PC-9 (cell line): ENCODE measurements at regions not wholly inside any gene's neighbourhood (a gene's known extent, or its start where the extent isn't known, plus 50 kb on each side); places are given as distances from the start of the nearest gene placed in this dataset.

Experiments used
- BruUV-seq: library from RNA; stranded (reverse); fragments of 400-500 nt; replicated peaks from 2 replicates; lab custom pipeline; 2021; lab: Mats Ljungman, UMichigan
- CTCF ChIA-PET: fragments of 300-600 bp; sonication (Branson Sonifier 250); formaldehyde crosslinking; loops from one replicate; lab custom pipeline; 2022; ENCODE audit warnings: antibody characterized with exemption; lab: Charles Lee
- POLR2A ChIA-PET: fragments of 300-600 bp; sonication (Branson Sonifier 250); formaldehyde crosslinking; loops from one replicate; lab custom pipeline; 2022; ENCODE audit warnings: antibody characterized with exemption; ENCODE audit not compliant: unreplicated experiment; lab: Charles Lee
- DNase-seq, 2 experiments: peaks; one replicate each; pipeline versions ENCODE4 v3.0.0 to v3.0.0-alpha.2; 2015 to 2022; ENCODE audit warnings: mixed read lengths in 1 of 2
- H2AFZ ChIP-seq: fragments of 200-600 bp; sonication (generic); 2 replicates; pipeline ENCODE4 v1.8.1; 2017; ENCODE audit warnings: antibody characterized with exemption
- H3F3A ChIP-seq: fragments of 200-600 bp; sonication (generic); 2 replicates; pipeline ENCODE4 v1.8.1; 2017; ENCODE audit warnings: antibody characterized with exemption, mild to moderate bottlenecking, low read depth; ENCODE audit not compliant: insufficient read depth
- H3K27ac ChIP-seq: fragments of 200-600 bp; sonication (generic); 2 replicates; pipeline ENCODE4 v1.6.1; 2016; ENCODE audit warnings: mixed run types
- H3K27me3 ChIP-seq: fragments of 200-600 bp; sonication (generic); 2 replicates; pipeline ENCODE4 v1.6.1; 2016; ENCODE audit warnings: low read depth, mixed run types; ENCODE audit not compliant: insufficient read depth
- H3K36me3 ChIP-seq: fragments of 200-600 bp; sonication (generic); 2 replicates; pipeline ENCODE4 v1.6.1; 2016; ENCODE audit warnings: low read depth, mixed run types
- H3K4me1 ChIP-seq: fragments of 200-600 bp; sonication (generic); replicated peaks from 2 replicates; pipeline ENCODE4 v1.6.1; 2016; ENCODE audit warnings: mixed run types; ENCODE audit not compliant: insufficient read depth
- H3K4me2 ChIP-seq: fragments of 200-600 bp; sonication (generic); 2 replicates; pipeline ENCODE4 v1.6.1; 2017; ENCODE audit warnings: mixed run types
- H3K4me3 ChIP-seq: fragments of 200-600 bp; sonication (generic); 2 replicates; pipeline ENCODE4 v1.6.1; 2016; ENCODE audit warnings: mixed run types
- H3K79me2 ChIP-seq: fragments of 200-600 bp; sonication (generic); 2 replicates; pipeline ENCODE4 v1.6.1; 2017; ENCODE audit warnings: low read depth, mixed run types
- H3K9me2 ChIP-seq: fragments of 200-600 bp; sonication (generic); 2 replicates; pipeline ENCODE4 v1.8.1; 2017; ENCODE audit warnings: mild to moderate bottlenecking; ENCODE audit not compliant: insufficient read depth
- H3K9me3 ChIP-seq: fragments of 200-600 bp; sonication (generic); 2 replicates; pipeline ENCODE4 v1.8.1; 2016; ENCODE audit warnings: low read depth; ENCODE audit not compliant: insufficient read depth
- H4K20me1 ChIP-seq: fragments of 200-600 bp; sonication (generic); 2 replicates; pipeline ENCODE4 v1.8.1; 2017; ENCODE audit not compliant: insufficient read depth
- CTCF ChIP-seq: fragments of 200-600 bp; sonication (generic); conservative IDR thresholded peaks from 2 replicates; pipeline ENCODE4 v1.6.1; 2017; ENCODE audit warnings: mixed run types, antibody characterized with exemption, mild to moderate bottlenecking, moderate library complexity
- EZH2 ChIP-seq: fragments of 200-600 bp; sonication (generic); IDR thresholded peaks from 2 replicates; pipeline ENCODE4 v1.8.0; 2017; ENCODE audit warnings: antibody characterized with exemption, low read depth
- intact Hi-C: fragments of 100-400 bp; cut with micrococcal nuclease; formaldehyde crosslinking; loops from one replicate; pipeline ENCODE4 v1.10.0; 2022; ENCODE audit not compliant: unreplicated experiment

- H3K79me2 ChIP-seq: peaks cover 100% of the 10 kb centered on the region
- no peak overlapping the region for H2AFZ ChIP-seq
- no peaks in the 10 kb centered on the region for H3K36me3 ChIP-seq
- H3K9me3 ChIP-seq: peaks cover 7% of the 10 kb centered on the region; the same call in 1 of the 2 replicates
- peaks cover 6% of the 10 kb centered on the region; the same call in 1 of the 2 replicates for H3F3A ChIP-seq
- ChIA-PET CTCF (no interaction called here), POLR2A (no interaction called here)
- no peak overlapping the region for H3K27ac ChIP-seq
- TF ChIP-seq EZH2 (no peak), CTCF (no peak)
- no peak for DNase-seq
- no peak overlapping the region for H3K4me2 ChIP-seq
- BruUV-seq: no TSS peak
- no peaks in the 10 kb centered on the region for H3K27me3 ChIP-seq
- intact Hi-C loops: loop anchor here (5.0 kb wide), 1 partner anchor 1897 kb away; no protein-coding TSS in a partner anchor
- no peaks in the 10 kb centered on the region for H3K9me2 ChIP-seq
- H4K20me1 ChIP-seq: 0 out of 2 replicates have a peak, but pooled peaks cover 2% of the 10 kb centered on the region
- H3K4me3 ChIP-seq: no peak overlapping the region
- H3K4me1 ChIP-seq: peaks cover 12% of the 10 kb centered on the region
Observed at GRCh38 chr17:72534776-72535175, 414.0 kb downstream of the SOX9 start.

- no peak overlapping the region for H3K4me2 ChIP-seq
- H4K20me1 ChIP-seq: no peaks in the 10 kb centered on the region
- H3K9me2 ChIP-seq: no peaks in the 10 kb centered on the region
- no peak overlapping the region for H3K27ac ChIP-seq
- DNase-seq: no peak
- POLR2A ChIA-PET: no interaction called here
- TF ChIP-seq EZH2 (no peak), CTCF (no peak)
- H3K36me3 ChIP-seq: no peaks in the 10 kb centered on the region
- H3K9me3 ChIP-seq: peaks cover 7% of the 10 kb centered on the region; the same call in 1 of the 2 replicates
- no peak overlapping the region for H3K4me3 ChIP-seq
- peaks cover 97% of the 10 kb centered on the region for H3K79me2 ChIP-seq
- H3K4me1 ChIP-seq: peaks cover 16% of the 10 kb centered on the region
- intact Hi-C loops: loop anchor here (5.0 kb wide), 1 partner anchor 1898 kb away; no protein-coding TSS in a partner anchor
- CTCF ChIA-PET: no interaction called here
- H2AFZ ChIP-seq: no peak overlapping the region
- no TSS peak for BruUV-seq
- peaks cover 9% of the 10 kb centered on the region; the same call in 1 of the 2 replicates for H3F3A ChIP-seq
- H3K27me3 ChIP-seq: no peaks in the 10 kb centered on the region
Observed at GRCh38 chr17:72535346-72535745, 414.5 kb downstream of the SOX9 start.

- no peaks in the 10 kb centered on the region for H3K9me2 ChIP-seq
- intact Hi-C loops: loop anchor here (5.0 kb wide), 1 partner anchor 1898 kb away; no protein-coding TSS in a partner anchor
- H3F3A ChIP-seq: peaks cover 13% of the 10 kb centered on the region; the same call in 1 of the 2 replicates
- H3K27ac ChIP-seq: no peak overlapping the region
- H3K36me3 ChIP-seq: no peaks in the 10 kb centered on the region
- peaks cover 93% of the 10 kb centered on the region for H3K79me2 ChIP-seq
- H3K4me3 ChIP-seq: no peak overlapping the region
- TF ChIP-seq CTCF (no peak), EZH2 (no peak)
- peaks cover 16% of the 10 kb centered on the region for H3K4me1 ChIP-seq
- H3K27me3 ChIP-seq: no peaks in the 10 kb centered on the region
- no peak for DNase-seq
- CTCF ChIA-PET: interaction anchor here (0.6 kb wide), 1 partner anchor 12 kb away, joined by 3 read pairs; no protein-coding TSS in a partner anchor
- no peak overlapping the region for H2AFZ ChIP-seq
- no peaks in the 10 kb centered on the region for H4K20me1 ChIP-seq
- POLR2A ChIA-PET: no interaction called here
- peaks cover 7% of the 10 kb centered on the region; the same call in 1 of the 2 replicates for H3K9me3 ChIP-seq
- H3K4me2 ChIP-seq: no peak overlapping the region
- BruUV-seq: no TSS peak
Observed at GRCh38 chr17:72535779-72536178, 415.0 kb downstream of the SOX9 start.
